Activated T-helper 2 cell treated with anti-CD3 and anti-CD28 coated beads, Interferon-gamma antibody, Interleukin-2, Interleukin-4, amounts not matched to agents 10 μg/mL and 5 μg/mL and 100 μg/mL, durations not matched to agents 14 hours and 24 hours and 36 hours (primary cell): ENCODE measurements at regions not wholly inside any gene's neighbourhood (a gene's known extent, or its start where the extent isn't known, plus 50 kb on each side); places are given as distances from the start of the nearest gene placed in this dataset.
"Not testable (repeated sequence)": the region's sequence is repeated elsewhere in the genome, so short reads cannot be mapped to it uniquely, and the experiment has no call there.

Source experiments
- DNase-seq: peaks from one replicate; pipeline ENCODE4 v3.0.0; 2021; ENCODE audit warnings: low spot score
- H3K27ac Mint-ChIP-seq: one replicate; pipeline ENCODE4 v1.8.0; 2021; ENCODE audit warnings: mixed read lengths
- H3K27me3 Mint-ChIP-seq: one replicate; pipeline ENCODE4 v1.8.0; 2021; ENCODE audit warnings: low read depth, mixed read lengths
- H3K36me3 Mint-ChIP-seq: one replicate; pipeline ENCODE4 v1.8.0; 2021; ENCODE audit warnings: low read depth, mixed read lengths
- H3K4me1 Mint-ChIP-seq: one replicate; pipeline ENCODE4 v1.8.0; 2021; ENCODE audit warnings: low read depth, mixed read lengths
- H3K4me3 Mint-ChIP-seq: one replicate; pipeline ENCODE4 v1.8.0; 2021; ENCODE audit warnings: low read depth, mild to moderate bottlenecking, moderate library complexity, mixed read lengths
- H3K9me3 Mint-ChIP-seq: one replicate; pipeline ENCODE4 v1.8.0; 2021; ENCODE audit warnings: mixed read lengths
- intact Hi-C: fragments of 100-400 bp; cut with micrococcal nuclease; formaldehyde crosslinking; loops from one replicate; pipeline ENCODE4 v1.15.1; 2023

DNA sequence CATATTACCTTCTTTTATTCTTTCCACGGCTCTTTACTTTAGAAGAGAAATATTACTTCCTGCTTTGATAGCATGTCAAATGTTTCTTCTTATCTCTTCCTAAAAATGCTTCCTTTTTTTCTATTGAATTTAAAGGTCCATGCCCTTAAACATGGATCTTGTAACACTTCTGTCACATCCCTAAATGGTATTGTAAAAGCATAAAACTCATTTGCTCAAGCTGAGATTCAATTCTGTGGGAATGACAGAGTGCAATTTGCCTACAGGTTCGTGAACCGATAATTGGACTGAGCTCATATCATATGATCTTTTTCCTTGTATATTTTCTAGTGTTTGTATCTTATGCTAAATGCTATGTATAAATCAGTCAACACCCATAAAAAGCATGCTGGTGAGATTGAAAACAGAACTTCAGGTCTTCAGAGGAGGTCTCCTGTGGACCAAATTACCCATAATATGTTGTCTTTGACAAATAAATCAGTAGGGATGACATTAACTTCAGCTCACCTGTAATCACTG is 429.3 kb downstream of the TMEM232 start:
- Mint-ChIP-seq H3K27me3 (peaks cover 2% of the 10 kb centered on the region), H3K36me3 (no peaks in the 10 kb centered on the region), H3K9me3 (no peaks in the 10 kb centered on the region), H3K27ac (no peak overlapping the region), H3K4me3 (no peak overlapping the region), H3K4me1 (no peaks in the 10 kb centered on the region)
- intact Hi-C loops = no loop called here
- no peak for DNase-seq

DNA sequence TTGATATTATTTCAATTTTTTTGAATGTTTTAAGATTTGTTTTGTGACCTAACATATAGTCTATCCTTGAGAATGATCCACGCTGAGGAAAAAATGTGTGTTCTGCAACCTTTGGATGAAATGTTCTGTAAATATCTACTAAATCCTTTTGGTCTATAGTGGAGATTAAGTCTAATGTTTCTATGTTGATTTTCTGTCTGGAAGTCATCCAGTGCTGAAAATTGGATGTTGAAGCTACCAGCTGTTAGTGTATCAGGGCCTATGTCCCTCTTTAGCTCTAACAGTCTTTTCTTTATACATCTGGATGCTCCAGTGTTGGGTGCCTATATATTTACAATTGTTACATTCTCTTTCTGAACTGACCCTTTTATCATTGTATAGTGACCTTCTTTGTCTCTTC is 422.3 kb downstream of the TMEM232 start:
- no peaks in the 10 kb centered on the region for H3K36me3 Mint-ChIP-seq
- peaks cover 15% of the 10 kb centered on the region for H3K9me3 Mint-ChIP-seq
- H3K4me1 Mint-ChIP-seq = no peaks in the 10 kb centered on the region
- H3K27ac Mint-ChIP-seq = no peak overlapping the region
- no peaks in the 10 kb centered on the region for H3K27me3 Mint-ChIP-seq
- H3K4me3 Mint-ChIP-seq = no peak overlapping the region
- intact Hi-C loops = no loop called here
- no peak for DNase-seq

DNA sequence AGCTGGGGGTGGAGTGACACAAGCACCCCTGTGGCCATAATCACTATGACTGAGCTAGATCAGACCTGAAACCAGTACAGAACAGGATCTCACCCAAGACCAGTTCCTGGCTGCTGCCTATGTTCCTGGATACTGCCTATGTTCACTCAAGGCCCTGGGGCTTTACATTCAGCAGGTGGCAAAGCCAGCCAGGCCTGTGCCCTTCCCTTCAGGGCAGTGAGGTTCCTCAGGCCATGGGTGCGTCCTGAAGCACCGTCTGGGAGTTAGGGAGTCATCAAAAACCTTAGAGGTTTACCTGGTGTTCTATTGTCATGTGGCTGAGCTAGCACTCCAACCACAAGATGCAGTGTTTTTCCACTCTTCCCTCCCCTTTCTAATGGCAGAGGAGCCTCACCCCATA is 419.8 kb downstream of the TMEM232 start:
- H3K9me3 Mint-ChIP-seq = peaks cover 18% of the 10 kb centered on the region
- H3K4me1 Mint-ChIP-seq = no peaks in the 10 kb centered on the region
- intact Hi-C loops = no loop called here
- H3K4me3 Mint-ChIP-seq = no peak overlapping the region
- H3K27me3 Mint-ChIP-seq = no peaks in the 10 kb centered on the region
- no peaks in the 10 kb centered on the region for H3K36me3 Mint-ChIP-seq
- H3K27ac Mint-ChIP-seq = no peak overlapping the region
- DNase-seq = no peak

DNA sequence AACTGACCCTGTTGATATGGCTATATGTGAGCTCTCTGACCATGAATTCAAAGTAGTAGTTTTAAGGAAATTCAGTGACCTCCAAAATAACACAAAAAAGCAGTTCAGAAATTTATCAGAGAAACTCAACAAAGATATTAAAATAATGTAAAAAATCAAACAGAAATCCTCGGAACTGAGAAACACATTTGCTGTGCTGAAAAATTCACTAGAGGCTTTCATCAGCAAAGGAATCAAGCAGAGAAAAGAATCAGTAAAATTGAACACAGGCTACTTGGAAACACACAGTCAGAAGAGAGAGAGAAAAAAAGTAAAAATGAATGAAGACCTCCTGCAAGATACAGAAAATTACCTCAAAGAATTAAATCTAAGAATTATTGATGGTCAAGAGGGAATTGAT is 417.2 kb downstream of the TMEM232 start:
- H3K4me3 Mint-ChIP-seq = no peak overlapping the region
- no peaks in the 10 kb centered on the region for H3K36me3 Mint-ChIP-seq
- no peaks in the 10 kb centered on the region for H3K4me1 Mint-ChIP-seq
- no peak for DNase-seq
- intact Hi-C loops = no loop called here
- H3K27me3 Mint-ChIP-seq = no peaks in the 10 kb centered on the region
- H3K27ac Mint-ChIP-seq = no peak overlapping the region
- peaks cover 10% of the 10 kb centered on the region for H3K9me3 Mint-ChIP-seq

DNA sequence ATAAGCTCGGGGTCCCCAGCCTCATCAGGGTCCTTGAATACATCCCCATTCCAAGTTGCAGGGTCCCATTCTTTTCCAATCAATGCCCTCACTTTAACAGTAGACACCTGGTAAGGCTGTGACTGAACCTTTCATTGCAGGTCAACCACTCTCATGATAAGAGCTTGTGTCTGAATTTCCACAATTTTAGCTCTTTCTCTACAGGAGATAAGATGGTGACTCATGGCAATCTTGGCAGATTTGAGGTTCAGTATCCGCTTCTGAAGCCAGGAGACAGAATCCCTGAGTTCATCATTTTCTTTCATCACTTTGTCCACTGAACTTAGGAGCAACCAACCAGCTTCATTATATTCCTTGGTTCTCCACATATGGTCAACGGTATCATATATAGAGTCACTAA is 409.9 kb downstream of the TMEM232 start:
- H3K27me3 Mint-ChIP-seq, H3K27ac Mint-ChIP-seq, DNase-seq, H3K9me3 Mint-ChIP-seq, H3K4me3 Mint-ChIP-seq, H3K36me3 Mint-ChIP-seq, intact Hi-C loops: not testable (repeated sequence)
- H3K4me1 Mint-ChIP-seq = peaks cover 13% of the 10 kb centered on the region

DNA sequence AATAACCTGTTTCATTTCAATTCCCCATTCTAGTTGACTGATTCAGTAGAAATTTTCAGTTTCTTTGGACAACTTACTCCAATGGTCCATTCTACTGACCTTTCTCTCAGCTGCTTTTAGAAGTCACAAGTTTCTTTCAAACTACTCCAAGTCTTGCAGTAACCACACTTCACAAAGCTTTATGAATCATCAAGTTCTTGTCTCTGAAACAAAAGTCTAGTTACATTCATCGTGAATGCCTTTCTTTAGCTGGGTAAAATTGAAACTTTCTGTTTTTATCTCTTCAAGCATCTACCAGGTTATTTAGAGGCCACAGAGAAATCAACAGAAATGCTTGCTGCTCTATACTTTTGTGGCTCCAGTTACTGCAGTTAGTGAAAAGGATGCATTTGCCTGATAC is 405.4 kb downstream of the TMEM232 start:
- Mint-ChIP-seq H3K27me3 (no peaks in the 10 kb centered on the region), H3K4me1 (peaks cover 16% of the 10 kb centered on the region), H3K9me3 (no peaks in the 10 kb centered on the region), H3K36me3 (no peaks in the 10 kb centered on the region), H3K27ac (no peak overlapping the region), H3K4me3 (no peak overlapping the region)
- intact Hi-C loops = loop anchor here (5.0 to 10.0 kb wide), 3 partner anchors 259 to 634 kb away; partner anchors contain the start of gene MAN2A1
- DNase-seq = no peak

DNA sequence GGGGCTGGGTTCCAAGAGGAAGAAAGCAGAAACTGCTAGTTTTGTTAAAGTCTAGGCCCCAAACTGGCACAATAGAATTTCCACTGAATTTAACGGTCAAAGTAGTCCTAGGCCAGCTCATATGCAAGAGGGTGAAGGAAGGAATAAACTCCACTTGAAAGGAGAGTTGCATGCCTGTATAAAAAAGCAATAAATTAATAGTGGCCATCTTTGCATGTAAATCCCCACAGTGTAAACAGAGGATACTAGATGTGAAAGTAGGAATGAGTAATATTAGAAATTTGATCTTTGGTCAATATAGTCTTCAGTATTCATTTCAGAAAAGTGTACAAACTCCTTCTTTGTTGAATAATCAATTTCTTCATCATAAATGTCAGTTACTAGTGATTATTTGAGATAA is 403.1 kb downstream of the TMEM232 start:
- H3K27ac Mint-ChIP-seq = no peak overlapping the region
- H3K9me3 Mint-ChIP-seq = no peaks in the 10 kb centered on the region
- H3K4me3 Mint-ChIP-seq = no peak overlapping the region
- DNase-seq = no peak
- intact Hi-C loops = loop anchor here (5.0 to 10.0 kb wide), 3 partner anchors 261 to 636 kb away; partner anchors contain the start of gene MAN2A1
- peaks cover 16% of the 10 kb centered on the region for H3K4me1 Mint-ChIP-seq
- no peaks in the 10 kb centered on the region for H3K27me3 Mint-ChIP-seq
- H3K36me3 Mint-ChIP-seq = no peaks in the 10 kb centered on the region

DNA sequence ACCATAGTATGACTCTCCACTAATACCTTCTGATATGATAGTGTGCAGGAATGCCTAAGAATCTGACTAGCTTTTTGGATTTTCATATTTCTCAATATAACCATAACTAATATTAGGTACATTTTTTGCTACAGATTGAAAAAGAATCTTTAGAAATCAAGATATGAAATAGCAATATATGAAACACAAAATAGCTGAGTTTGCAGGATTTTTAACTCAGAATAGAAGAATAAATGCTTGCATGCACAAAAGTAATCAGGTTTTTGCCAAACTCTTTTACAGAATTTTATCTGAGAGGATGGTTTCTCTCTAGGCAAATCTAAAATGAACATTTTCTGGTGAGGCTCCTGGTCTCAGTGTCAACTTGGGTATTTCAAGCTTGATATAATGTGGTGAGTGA is 402.6 kb downstream of the TMEM232 start:
- Mint-ChIP-seq H3K9me3 (no peaks in the 10 kb centered on the region), H3K27ac (no peak overlapping the region), H3K4me3 (no peak overlapping the region), H3K4me1 (peaks cover 16% of the 10 kb centered on the region), H3K36me3 (no peaks in the 10 kb centered on the region), H3K27me3 (no peaks in the 10 kb centered on the region)
- intact Hi-C loops = loop anchor here (5.0 to 10.0 kb wide), 3 partner anchors 262 to 637 kb away; partner anchors contain the start of gene MAN2A1
- DNase-seq = no peak

DNA sequence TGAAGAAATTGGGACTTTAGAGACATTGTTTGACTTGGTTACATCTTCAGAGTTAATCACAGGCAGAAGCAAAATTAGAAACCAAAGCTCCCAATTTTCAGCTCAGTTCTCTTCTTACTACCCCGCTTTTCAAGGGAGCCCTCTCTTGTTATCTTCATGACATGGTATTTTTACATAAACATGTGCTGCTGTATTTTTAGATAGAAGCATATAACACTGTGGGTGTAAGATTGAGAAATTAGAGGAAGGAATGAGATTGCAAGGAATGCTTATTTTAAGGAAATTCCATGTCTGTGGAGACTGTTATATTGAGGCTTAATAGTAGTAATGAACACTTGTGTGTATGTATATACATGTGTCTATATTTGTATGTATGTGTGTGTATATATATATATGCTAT is 401.6 kb downstream of the TMEM232 start:
- Mint-ChIP-seq H3K9me3 (no peaks in the 10 kb centered on the region), H3K4me3 (no peak overlapping the region), H3K4me1 (peaks cover 14% of the 10 kb centered on the region), H3K36me3 (no peaks in the 10 kb centered on the region), H3K27me3 (no peaks in the 10 kb centered on the region), H3K27ac (no peak overlapping the region)
- intact Hi-C loops = loop anchor here (5.0 to 10.0 kb wide), 3 partner anchors 263 to 638 kb away; partner anchors contain the start of gene MAN2A1
- DNase-seq = no peak

DNA sequence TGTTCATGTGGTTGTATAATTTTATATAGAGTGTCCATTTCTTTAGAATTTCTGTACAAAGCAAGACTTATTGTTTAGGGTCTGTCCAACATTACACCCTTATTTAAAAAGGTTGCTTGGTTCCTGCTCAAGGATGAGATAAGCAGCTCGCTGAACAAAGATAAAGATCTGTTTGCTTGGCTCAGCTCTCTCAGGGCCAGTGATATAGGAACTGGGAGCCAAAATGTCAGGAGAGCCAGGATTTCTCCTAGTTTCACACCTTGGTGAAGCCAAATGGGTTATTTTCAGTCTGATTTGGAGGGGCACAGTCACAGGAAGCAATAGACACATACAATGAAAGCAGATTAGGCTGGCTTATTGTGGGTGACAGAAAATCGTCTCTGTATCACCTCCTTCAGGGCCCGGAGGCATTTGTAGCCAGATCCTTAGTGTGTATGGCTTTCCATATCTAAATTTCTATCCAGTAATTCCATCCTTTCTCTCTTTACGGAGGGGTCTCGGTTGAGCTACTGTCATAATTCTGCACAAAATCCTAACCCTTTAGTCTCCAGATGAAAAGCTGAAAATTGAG is 396.4 kb downstream of the TMEM232 start:
- no peak overlapping the region for H3K27ac Mint-ChIP-seq
- no peaks in the 10 kb centered on the region for H3K36me3 Mint-ChIP-seq
- intact Hi-C loops = loop anchor here (10.0 kb wide), 1 partner anchor 465 kb away; no protein-coding TSS in a partner anchor
- DNase-seq = no peak
- no peaks in the 10 kb centered on the region for H3K4me1 Mint-ChIP-seq
- no peaks in the 10 kb centered on the region for H3K27me3 Mint-ChIP-seq
- H3K4me3 Mint-ChIP-seq = no peak overlapping the region
- no peaks in the 10 kb centered on the region for H3K9me3 Mint-ChIP-seq

DNA sequence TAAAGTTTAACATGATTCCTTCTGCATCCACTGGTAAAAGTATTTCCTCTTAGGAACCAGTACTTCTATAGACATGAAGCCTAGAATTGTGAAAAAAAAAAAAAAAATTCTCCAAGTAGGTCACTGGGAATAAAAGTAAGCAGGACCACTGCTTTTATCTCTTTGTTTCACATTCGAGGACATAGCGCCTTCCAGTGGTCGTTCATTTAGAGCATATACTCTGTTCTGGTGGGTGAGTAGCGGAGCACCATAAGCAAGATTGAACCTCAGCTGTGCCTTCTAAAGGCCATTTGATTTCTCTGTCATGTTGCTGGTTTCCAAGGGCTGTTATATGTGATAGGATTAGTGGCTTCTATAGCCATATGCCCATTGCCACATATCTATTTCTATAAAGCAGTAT is 393.1 kb downstream of the TMEM232 start:
- Mint-ChIP-seq H3K4me3 (no peak overlapping the region), H3K36me3 (no peaks in the 10 kb centered on the region), H3K4me1 (no peaks in the 10 kb centered on the region), H3K27ac (no peak overlapping the region), H3K9me3 (no peaks in the 10 kb centered on the region), H3K27me3 (no peaks in the 10 kb centered on the region)
- no peak for DNase-seq
- intact Hi-C loops = no loop called here

DNA sequence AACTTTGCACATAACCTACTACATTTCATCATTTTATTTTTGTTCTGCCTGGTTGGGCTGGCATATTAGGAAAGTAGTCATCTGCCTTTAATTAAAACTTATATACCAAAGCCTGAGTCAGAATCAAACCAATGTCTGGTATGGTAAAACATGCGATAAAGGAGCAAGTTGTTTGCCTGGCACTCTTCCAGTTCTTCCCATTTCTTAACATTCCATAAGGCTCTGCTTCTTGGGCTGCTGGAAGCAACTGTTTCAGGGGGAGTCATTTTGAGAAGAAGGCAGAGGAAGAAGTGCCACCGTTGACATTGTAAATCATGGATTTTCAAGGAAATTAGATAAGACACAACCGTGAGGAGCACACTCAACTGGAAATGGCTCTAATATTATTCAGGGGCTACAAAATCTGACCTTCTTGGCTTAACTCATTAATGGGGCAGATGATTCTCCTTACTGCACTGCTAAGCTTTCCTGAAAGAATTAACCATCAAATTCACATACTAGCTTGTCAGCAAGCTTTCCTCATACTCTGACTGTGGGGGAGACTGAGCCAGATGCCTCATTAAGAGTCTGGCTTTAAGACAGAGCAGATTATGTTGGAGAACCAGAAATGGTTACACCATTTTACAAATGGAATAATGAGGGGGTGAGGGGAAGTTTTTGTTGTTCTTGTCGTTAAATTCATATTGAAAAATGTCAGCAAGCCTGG is 391.0 kb downstream of the TMEM232 start:
- H3K4me1 Mint-ChIP-seq = no peaks in the 10 kb centered on the region
- H3K4me3 Mint-ChIP-seq = no peak overlapping the region
- H3K9me3 Mint-ChIP-seq = no peaks in the 10 kb centered on the region
- no peak for DNase-seq
- no peaks in the 10 kb centered on the region for H3K27me3 Mint-ChIP-seq
- no peaks in the 10 kb centered on the region for H3K36me3 Mint-ChIP-seq
- no peak overlapping the region for H3K27ac Mint-ChIP-seq
- intact Hi-C loops = no loop called here

DNA sequence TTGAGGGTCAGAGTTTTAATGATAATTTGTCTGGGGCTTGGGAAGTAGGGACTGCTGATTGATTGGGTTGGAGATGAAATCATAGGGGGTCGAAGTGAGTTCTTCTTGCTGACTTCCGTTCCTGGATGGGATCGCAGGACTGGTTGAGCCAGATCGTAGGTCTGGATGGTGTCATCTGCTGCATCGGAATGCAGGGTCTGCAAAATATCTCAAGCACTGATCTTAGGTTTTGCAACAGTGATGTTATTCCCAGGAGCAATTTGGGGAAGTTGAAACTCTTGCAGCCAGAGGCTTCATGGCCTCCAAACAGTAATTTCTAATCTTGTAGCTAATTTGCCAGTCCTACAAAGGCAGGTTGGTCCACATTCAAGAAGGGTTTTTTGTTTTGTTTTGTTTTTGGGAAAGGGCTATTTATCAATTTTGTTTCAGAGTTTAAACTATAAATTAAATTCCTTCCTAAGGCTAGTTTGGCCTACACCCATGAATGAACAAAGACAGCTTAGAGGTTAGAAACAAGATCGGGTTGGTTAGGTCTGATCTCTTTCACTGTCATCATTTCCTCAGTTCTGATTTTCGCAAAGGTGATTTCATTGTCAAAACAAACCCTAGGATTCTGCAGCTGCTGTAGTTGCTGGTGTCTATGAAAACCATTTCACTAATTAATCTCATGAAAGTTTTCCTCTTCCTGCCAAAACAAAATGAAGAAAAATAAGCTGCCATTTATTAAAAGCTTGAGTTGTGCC is 388.0 kb downstream of the TMEM232 start:
- no peak overlapping the region for H3K27ac Mint-ChIP-seq
- H3K9me3 Mint-ChIP-seq = no peaks in the 10 kb centered on the region
- no peaks in the 10 kb centered on the region for H3K36me3 Mint-ChIP-seq
- no peaks in the 10 kb centered on the region for H3K27me3 Mint-ChIP-seq
- H3K4me1 Mint-ChIP-seq = no peaks in the 10 kb centered on the region
- intact Hi-C loops = no loop called here
- H3K4me3 Mint-ChIP-seq = no peak overlapping the region
- DNase-seq = no peak
